ENCODE measurements at regions not wholly inside any gene's neighbourhood (a gene's known extent, or its start where the extent isn't known, plus 50 kb on each side); places are given as distances from the start of the nearest gene placed in this dataset.

DNA sequence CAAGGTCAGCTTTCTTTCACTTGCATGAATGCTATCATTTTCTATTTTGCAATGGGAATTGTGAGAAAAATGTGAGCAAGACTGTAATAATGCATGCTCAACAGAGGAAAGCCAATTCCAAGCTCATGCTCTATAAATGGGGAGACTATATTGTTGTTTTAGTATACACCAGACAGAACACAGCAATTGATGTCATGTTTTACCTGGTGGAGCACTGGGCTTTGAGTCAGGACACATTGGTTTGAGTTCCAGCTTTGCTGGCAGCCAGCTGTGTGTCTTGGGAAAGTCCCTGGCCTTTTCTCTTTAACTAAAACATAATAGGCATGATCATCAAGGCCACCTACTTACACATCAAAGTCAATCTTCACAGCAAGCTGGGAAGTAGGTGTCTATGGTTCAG is 83.3 kb downstream of the FOXA2 start:
- TF ChIP-seq, protein P1, sequence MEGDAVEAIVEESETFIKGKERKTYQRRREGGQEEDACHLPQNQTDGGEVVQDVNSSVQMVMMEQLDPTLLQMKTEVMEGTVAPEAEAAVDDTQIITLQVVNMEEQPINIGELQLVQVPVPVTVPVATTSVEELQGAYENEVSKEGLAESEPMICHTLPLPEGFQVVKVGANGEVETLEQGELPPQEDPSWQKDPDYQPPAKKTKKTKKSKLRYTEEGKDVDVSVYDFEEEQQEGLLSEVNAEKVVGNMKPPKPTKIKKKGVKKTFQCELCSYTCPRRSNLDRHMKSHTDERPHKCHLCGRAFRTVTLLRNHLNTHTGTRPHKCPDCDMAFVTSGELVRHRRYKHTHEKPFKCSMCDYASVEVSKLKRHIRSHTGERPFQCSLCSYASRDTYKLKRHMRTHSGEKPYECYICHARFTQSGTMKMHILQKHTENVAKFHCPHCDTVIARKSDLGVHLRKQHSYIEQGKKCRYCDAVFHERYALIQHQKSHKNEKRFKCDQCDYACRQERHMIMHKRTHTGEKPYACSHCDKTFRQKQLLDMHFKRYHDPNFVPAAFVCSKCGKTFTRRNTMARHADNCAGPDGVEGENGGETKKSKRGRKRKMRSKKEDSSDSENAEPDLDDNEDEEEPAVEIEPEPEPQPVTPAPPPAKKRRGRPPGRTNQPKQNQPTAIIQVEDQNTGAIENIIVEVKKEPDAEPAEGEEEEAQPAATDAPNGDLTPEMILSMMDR (IDR thresholded peaks at IDR 0.05) = no peak
- TF ChIP-seq POLR2A (IDR thresholded peaks at IDR 0.05) (no peak), EP300 (IDR thresholded peaks at IDR 0.05) (no peak), POLR2AphosphoS5 (IDR thresholded peaks at IDR 0.05) (no peak)

Measured in sigmoid colon (tissue), 4 donors.